Fibroblast of lung (primary cell): ENCODE measurements at regions not wholly inside any gene's neighbourhood (a gene's known extent, or its start where the extent isn't known, plus 50 kb on each side); places are given as distances from the start of the nearest gene placed in this dataset.

Experiments used
- CTCF ChIP-seq, 2 donors: IDR thresholded peaks in 1 of 2; conservative IDR thresholded peaks in 1 of 2; 1 replicate in 1 of 2; 2 replicates in 1 of 2; pipeline ENCODE4 v1.5.1; 2011 to 2012; ENCODE audit warnings: low read length in 2 of 2, control low read depth in 1 of 2, inconsistent platforms in 1 of 2, low read depth in 1 of 2, mild to moderate bottlenecking in 1 of 2
- EZH2 ChIP-seq: IDR thresholded peaks from 2 replicates; pipeline ENCODE4 v1.5.1; 2012; ENCODE audit warnings: low read length, control low read depth, mild to moderate bottlenecking; ENCODE audit errors: missing control alignments

DNA sequence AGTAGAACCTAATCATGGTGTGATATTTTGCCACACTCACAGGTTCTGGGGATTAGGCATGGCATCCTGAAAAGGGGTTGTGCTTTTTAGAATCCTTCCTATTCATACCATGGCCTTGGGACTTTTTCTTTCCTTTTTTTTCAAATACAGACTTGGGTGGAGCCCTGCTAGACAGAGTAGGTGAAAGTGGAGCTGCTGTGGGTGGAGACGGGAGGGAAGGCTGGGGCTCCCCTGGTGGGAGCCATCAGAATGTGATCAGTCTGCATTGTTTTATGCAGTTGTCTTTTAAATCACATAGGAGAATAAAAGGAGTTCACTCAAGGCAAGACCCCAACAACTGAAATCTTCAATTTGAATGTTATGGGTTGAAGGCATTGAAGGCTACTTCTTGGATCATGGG is 130.2 kb downstream of the VAPA start:
- no peak for TF ChIP-seq EZH2
- TF ChIP-seq CTCF (conservative IDR thresholded peaks at IDR 0.05 in 1 of 2, IDR thresholded peaks at IDR 0.05 in 1 of 2; ENCODE audit: low read depth in 1 of 2, low read length in 2 of 2): no peak
